OCI-LY3 (cell line): ENCODE measurements at regions not wholly inside any gene's neighbourhood (a gene's known extent, or its start where the extent isn't known, plus 50 kb on each side); places are given as distances from the start of the nearest gene placed in this dataset.

Experiments
- H2AFZ ChIP-seq: fragments of 200-600, 300-600 bp; shearing (Covaris generic); 2 replicates; pipeline ENCODE4 v1.6.0; 2014; ENCODE audit warnings: antibody characterized with exemption, low read depth, low read length
- H3K27ac ChIP-seq: fragments of 200-600, 300-600 bp; sonication (generic); 2 replicates; pipeline ENCODE4 v1.5.1; 2014; ENCODE audit warnings: mild to moderate bottlenecking, low read length, moderate library complexity, mixed read lengths
- H3K27me3 ChIP-seq: fragments of 200-600, 300-600 bp; sonication (generic); 2 replicates; pipeline ENCODE4 v1.6.1; 2014; ENCODE audit warnings: low read depth, low read length, mixed read lengths
- H3K36me3 ChIP-seq: fragments of 200-600, 300-600 bp; sonication (generic); replicated peaks from 2 replicates; pipeline ENCODE3; 2014; ENCODE audit warnings: low read depth, low read length, mixed read lengths
- H3K4me1 ChIP-seq: fragments of 300-600, 200-600 bp; sonication (generic); 2 replicates; pipeline ENCODE4 v1.6.1; 2014; ENCODE audit warnings: low read length, mixed read lengths
- H3K4me2 ChIP-seq: fragments of 200-600, 300-600 bp; sonication (generic); 2 replicates; pipeline ENCODE4 v1.6.1; 2014; ENCODE audit warnings: low read length, mixed read lengths
- H3K4me3 ChIP-seq: fragments of 300-600, 200-600 bp; sonication (generic); 2 replicates; pipeline ENCODE4 v1.5.1; 2014; ENCODE audit warnings: antibody characterized with exemption, mild to moderate bottlenecking, low read length, moderate library complexity
- H3K79me2 ChIP-seq: fragments of 300-600, 200-600 bp; shearing (Covaris generic); 2 replicates; pipeline ENCODE4 v1.6.1; 2014; ENCODE audit warnings: mild to moderate bottlenecking, low read length, mixed read lengths
- H3K9ac ChIP-seq: fragments of 300-600, 200-600 bp; shearing (Covaris generic); 2 replicates; pipeline ENCODE4 v1.6.0; 2014; ENCODE audit warnings: mild to moderate bottlenecking, low read length, moderate library complexity
- H3K9me3 ChIP-seq: fragments of 200-600, 300-600 bp; shearing (Covaris generic); 2 replicates; pipeline ENCODE4 v1.6.1; 2014; ENCODE audit warnings: low read length, mixed read lengths; ENCODE audit not compliant: insufficient read depth
- H4K20me1 ChIP-seq: fragments of 200-600, 300-600 bp; sonication (generic); 2 replicates; pipeline ENCODE4 v1.6.1; 2016; ENCODE audit warnings: low read length, mixed read lengths; ENCODE audit not compliant: insufficient read depth
- EZH2phosphoT487 ChIP-seq: fragments of 200-600 bp; shearing (Covaris generic); IDR thresholded peaks from 2 replicates; pipeline ENCODE4 v1.6.1; 2018; ENCODE audit warnings: antibody characterized with exemption, mixed run types, low read depth
- TF ChIP-seq, protein P1 (sequence below): fragments of 200-600, 300-600 bp; sonication (generic); IDR thresholded peaks from 2 replicates; pipeline ENCODE4 v1.5.1; 2014; ENCODE audit warnings: antibody characterized with exemption, low read length, low read depth

- no peaks in the 10 kb centered on the region for H3K36me3 ChIP-seq
- no peak overlapping the region for H3K9ac ChIP-seq
- H3K4me1 ChIP-seq, result no peaks in the 10 kb centered on the region
- no peak overlapping the region for H3K4me3 ChIP-seq
- no peaks in the 10 kb centered on the region for H4K20me1 ChIP-seq
- 0 out of 2 replicates have a peak, but pooled peaks cover 3% of the 10 kb centered on the region for H3K27me3 ChIP-seq
- no peak overlapping the region for H2AFZ ChIP-seq
- no peaks in the 10 kb centered on the region for H3K9me3 ChIP-seq
- TF ChIP-seq EZH2phosphoT487, result no peak
- TF ChIP-seq, protein P1, sequence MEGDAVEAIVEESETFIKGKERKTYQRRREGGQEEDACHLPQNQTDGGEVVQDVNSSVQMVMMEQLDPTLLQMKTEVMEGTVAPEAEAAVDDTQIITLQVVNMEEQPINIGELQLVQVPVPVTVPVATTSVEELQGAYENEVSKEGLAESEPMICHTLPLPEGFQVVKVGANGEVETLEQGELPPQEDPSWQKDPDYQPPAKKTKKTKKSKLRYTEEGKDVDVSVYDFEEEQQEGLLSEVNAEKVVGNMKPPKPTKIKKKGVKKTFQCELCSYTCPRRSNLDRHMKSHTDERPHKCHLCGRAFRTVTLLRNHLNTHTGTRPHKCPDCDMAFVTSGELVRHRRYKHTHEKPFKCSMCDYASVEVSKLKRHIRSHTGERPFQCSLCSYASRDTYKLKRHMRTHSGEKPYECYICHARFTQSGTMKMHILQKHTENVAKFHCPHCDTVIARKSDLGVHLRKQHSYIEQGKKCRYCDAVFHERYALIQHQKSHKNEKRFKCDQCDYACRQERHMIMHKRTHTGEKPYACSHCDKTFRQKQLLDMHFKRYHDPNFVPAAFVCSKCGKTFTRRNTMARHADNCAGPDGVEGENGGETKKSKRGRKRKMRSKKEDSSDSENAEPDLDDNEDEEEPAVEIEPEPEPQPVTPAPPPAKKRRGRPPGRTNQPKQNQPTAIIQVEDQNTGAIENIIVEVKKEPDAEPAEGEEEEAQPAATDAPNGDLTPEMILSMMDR, result no peak
- no peak overlapping the region for H3K4me2 ChIP-seq
- H3K79me2 ChIP-seq, result no peaks in the 10 kb centered on the region
- no peak overlapping the region for H3K27ac ChIP-seq
Observed at GRCh38 chr5:38681966-38682365, 125.5 kb upstream of the LIFR start.

- H3K4me1 ChIP-seq, result no peaks in the 10 kb centered on the region
- H3K4me2 ChIP-seq, result no peak overlapping the region
- no peaks in the 10 kb centered on the region for H3K79me2 ChIP-seq
- no peak overlapping the region for H2AFZ ChIP-seq
- no peak overlapping the region for H3K4me3 ChIP-seq
- H3K27ac ChIP-seq, result no peak overlapping the region
- no peaks in the 10 kb centered on the region for H3K36me3 ChIP-seq
- no peak overlapping the region for H3K9ac ChIP-seq
- H3K27me3 ChIP-seq, result no peaks in the 10 kb centered on the region
- no peaks in the 10 kb centered on the region for H4K20me1 ChIP-seq
- no peaks in the 10 kb centered on the region for H3K9me3 ChIP-seq
- TF ChIP-seq, protein P1, result no peak
- TF ChIP-seq EZH2phosphoT487, result no peak
Observed at GRCh38 chr5:38686658-38687057, 130.2 kb upstream of the LIFR start.

- H2AFZ ChIP-seq, result no peak overlapping the region
Observed at GRCh38 chr5:38692346-38692745, 135.9 kb upstream of the LIFR start.

GRCh38 chr5:38692781-38693527 lies 136.5 kb upstream of the LIFR start:
- H2AFZ ChIP-seq, result no peak overlapping the region
- H3K27ac ChIP-seq, result no peak overlapping the region

More at GRCh38 chr5:38692346-38692745, 135.9 kb upstream of the LIFR start:
- no peak overlapping the region for H3K27ac ChIP-seq
- H3K9me3 ChIP-seq, result no peaks in the 10 kb centered on the region
- TF ChIP-seq, protein P1, result no peak
- no peak for TF ChIP-seq EZH2phosphoT487
- H3K9ac ChIP-seq, result no peak overlapping the region
- no peak overlapping the region for H3K4me2 ChIP-seq
- H3K79me2 ChIP-seq, result no peaks in the 10 kb centered on the region
- H3K27me3 ChIP-seq, result no peaks in the 10 kb centered on the region
- H3K4me1 ChIP-seq, result no peaks in the 10 kb centered on the region
- H3K36me3 ChIP-seq, result no peaks in the 10 kb centered on the region
- no peaks in the 10 kb centered on the region for H4K20me1 ChIP-seq
- H3K4me3 ChIP-seq, result no peak overlapping the region

More at GRCh38 chr5:38692781-38693527, 136.5 kb upstream of the LIFR start:
- Histone ChIP-seq H3K4me1 (no peaks in the 10 kb centered on the region), H4K20me1 (no peaks in the 10 kb centered on the region), H3K4me3 (no peak overlapping the region), H3K9me3 (no peaks in the 10 kb centered on the region), H3K9ac (no peak overlapping the region), H3K36me3 (no peaks in the 10 kb centered on the region), H3K27me3 (no peaks in the 10 kb centered on the region), H3K4me2 (no peak overlapping the region), H3K79me2 (no peaks in the 10 kb centered on the region)
- no peak for TF ChIP-seq EZH2phosphoT487
- TF ChIP-seq, protein P1, result no peak
